ENCODE measurements at regions not wholly inside any gene's neighbourhood (a gene's known extent, or its start where the extent isn't known, plus 50 kb on each side); places are given as distances from the start of the nearest gene placed in this dataset.

DNA sequence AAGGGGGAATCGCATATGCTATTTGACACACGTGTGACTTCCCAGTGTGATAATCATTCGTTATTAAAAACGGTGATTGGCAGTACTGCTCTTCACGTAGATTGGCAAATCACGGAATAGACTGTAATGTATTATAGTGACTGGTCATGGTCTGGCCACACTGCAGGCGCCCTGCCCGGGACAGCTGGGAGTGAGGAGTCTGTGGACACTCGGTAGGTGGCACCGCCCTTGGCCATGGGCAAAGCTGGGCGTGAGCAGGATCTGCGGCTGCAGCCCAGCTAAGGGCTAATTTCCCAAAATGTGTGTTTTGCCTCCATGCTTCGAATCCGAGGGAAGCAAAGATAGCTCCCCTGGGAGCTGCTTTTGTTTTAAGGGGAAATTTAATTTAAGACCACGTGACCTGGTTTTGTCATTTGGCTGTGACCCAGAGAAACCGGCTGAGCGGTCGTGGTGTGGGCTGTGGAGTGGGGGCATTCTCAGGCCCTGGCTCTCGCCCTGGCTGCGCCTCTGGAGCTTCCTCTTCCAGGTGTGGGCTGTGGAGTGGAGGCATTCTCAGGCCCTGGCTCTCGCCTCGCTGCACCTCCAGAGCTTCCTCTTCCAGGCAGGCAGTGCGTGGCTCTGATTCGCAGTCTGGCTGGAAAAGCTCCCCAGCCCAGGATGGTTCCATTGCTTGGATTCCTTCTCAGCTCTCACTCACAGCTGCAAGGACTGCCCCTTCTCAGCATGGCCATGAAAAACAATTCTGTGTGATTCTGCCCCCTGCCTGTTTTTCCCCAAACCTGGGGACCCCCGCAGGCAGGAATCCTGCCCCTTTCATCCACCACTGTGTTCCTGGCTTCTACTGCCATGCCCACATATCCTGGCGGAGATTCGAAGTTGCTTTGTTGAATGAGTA is 131.1 kb downstream of the OLFM1 start:
- WGBS (ENCODE audit: insufficient coverage, low lambda C conversion rate), result no CpG with 5 or more reads among the region's 27 CpGs
- H3K27ac ChIP-seq (ENCODE audit: low read length), result no peak overlapping the region
- no peaks in the 10 kb centered on the region for H3K9me3 ChIP-seq (ENCODE audit: control insufficient read depth, low read depth, low read length)
- H3K4me3 ChIP-seq (ENCODE audit: low read length), result no peak overlapping the region
- peak in 1 of 2 donors; percentile 8 for DNase-seq
- peaks cover 26% of the 10 kb centered on the region for H3K27me3 ChIP-seq (ENCODE audit: control insufficient read depth, insufficient read depth, low read length)
- peaks cover 2% of the 10 kb centered on the region for H3K4me1 ChIP-seq (ENCODE audit: control insufficient read depth, insufficient read depth, low read length)
- no peaks in the 10 kb centered on the region for H3K36me3 ChIP-seq (ENCODE audit: control insufficient read depth, insufficient read depth, low read length)

DNA sequence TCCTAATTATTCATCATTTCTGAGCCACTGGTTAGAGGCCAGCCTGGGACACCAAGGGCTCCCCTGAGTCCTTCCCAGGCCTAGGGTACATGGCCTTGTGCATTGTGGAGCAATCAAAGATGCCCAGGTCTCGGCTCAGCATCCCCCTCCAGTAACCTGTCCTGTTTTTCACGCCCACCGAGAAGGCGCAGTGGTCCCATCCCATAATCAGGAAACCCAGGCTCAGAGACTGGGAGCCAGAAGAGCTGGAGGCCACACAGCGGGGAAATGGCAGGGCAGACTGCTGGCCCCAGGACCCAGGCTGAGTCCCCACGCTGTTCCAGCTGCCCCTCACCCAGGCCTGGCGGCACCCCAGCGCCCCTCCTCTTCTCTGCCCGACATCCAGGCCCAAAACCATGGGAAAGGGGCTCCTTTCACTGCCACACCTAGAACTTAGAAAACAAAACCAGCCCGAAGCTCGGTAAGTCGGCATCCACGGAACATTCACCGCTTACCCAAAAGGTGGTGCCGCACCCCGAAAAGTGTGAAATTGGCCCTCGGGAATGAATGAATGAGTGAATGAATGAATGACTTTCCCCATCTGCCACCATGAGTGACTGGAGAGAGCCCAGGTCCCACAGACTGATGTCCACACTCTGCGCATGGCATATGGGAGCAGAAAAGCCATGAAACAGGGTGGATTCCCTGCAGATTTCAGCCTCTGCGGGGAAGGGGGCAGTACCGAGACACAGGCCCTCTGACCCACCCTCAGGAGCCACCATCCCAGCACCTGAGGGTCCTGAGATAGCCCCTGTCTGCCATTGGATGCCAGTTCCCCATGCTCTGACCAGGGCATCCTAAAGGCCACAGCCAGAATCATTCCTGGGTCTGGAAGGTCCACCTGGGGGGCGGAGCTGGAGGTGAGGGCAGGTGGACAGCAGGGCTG is 132.5 kb downstream of the OLFM1 start:
- no peaks in the 10 kb centered on the region for H3K36me3 ChIP-seq (ENCODE audit: control insufficient read depth, insufficient read depth, low read length)
- H3K4me3 ChIP-seq (ENCODE audit: low read length), result no peak overlapping the region
- no CpG with 5 or more reads among the region's 21 CpGs for WGBS (ENCODE audit: insufficient coverage, low lambda C conversion rate)
- H3K9me3 ChIP-seq (ENCODE audit: control insufficient read depth, low read depth, low read length), result no peaks in the 10 kb centered on the region
- H3K4me1 ChIP-seq (ENCODE audit: control insufficient read depth, insufficient read depth, low read length), result peaks cover 2% of the 10 kb centered on the region
- peaks cover 26% of the 10 kb centered on the region for H3K27me3 ChIP-seq (ENCODE audit: control insufficient read depth, insufficient read depth, low read length)
- DNase-seq, result no peak
- no peak overlapping the region for H3K27ac ChIP-seq (ENCODE audit: low read length)

DNA sequence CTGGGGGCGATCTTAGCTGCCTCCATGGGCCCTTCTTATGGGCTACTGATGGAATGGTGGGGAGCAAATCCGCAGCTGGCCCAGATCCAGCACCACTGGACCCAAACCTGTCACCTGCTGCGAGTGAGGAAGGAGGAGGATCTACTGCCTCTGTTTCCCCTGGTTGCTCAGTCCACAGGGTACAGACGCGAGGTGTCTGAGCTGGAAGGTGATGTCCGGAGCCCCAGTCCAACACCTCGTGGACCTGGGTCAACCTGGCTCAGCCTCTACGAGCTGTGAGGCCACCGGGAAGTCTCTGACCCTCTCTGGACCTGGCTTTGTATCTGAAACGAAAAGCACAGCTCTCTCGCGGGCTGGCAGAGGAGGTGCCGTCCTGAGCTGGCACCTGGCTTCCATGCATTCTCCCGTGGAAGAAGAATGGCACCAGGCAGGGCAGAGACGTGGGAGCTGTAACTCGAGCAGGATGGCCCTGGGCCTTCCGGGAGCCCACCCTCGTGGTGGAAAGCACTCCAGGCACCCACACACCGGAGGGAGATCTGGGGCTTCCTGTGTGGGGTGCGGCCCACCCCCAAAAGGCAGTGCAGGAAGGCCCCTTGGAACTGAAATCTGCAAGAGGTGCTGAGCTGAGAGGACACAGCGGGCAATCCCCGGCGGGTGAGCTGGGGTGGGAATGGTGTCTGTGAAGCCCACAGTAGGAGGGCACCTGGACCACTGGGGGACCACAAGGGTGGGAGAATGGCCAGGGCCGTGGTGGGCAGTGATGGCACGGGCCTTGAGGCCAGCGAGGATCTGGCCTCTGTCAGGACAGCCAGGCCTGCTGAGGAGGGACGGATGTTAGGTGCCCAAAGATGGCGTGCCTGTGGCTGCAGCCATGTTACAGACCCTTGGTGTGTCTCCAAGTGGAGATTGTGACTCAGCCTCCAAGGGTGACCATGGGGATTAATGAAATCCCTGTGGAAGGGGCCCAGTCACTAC is 133.4 kb downstream of the OLFM1 start:
- WGBS (ENCODE audit: insufficient coverage, low lambda C conversion rate), result 90% methylated on average over 2 of the region's 28 CpGs
- no peak overlapping the region for H3K27ac ChIP-seq (ENCODE audit: low read length)
- H3K36me3 ChIP-seq (ENCODE audit: control insufficient read depth, insufficient read depth, low read length), result no peaks in the 10 kb centered on the region
- H3K27me3 ChIP-seq (ENCODE audit: control insufficient read depth, insufficient read depth, low read length), result peaks cover 26% of the 10 kb centered on the region
- no peaks in the 10 kb centered on the region for H3K4me1 ChIP-seq (ENCODE audit: control insufficient read depth, insufficient read depth, low read length)
- no peak for DNase-seq
- H3K9me3 ChIP-seq (ENCODE audit: control insufficient read depth, low read depth, low read length), result no peaks in the 10 kb centered on the region
- no peak overlapping the region for H3K4me3 ChIP-seq (ENCODE audit: low read length)

DNA sequence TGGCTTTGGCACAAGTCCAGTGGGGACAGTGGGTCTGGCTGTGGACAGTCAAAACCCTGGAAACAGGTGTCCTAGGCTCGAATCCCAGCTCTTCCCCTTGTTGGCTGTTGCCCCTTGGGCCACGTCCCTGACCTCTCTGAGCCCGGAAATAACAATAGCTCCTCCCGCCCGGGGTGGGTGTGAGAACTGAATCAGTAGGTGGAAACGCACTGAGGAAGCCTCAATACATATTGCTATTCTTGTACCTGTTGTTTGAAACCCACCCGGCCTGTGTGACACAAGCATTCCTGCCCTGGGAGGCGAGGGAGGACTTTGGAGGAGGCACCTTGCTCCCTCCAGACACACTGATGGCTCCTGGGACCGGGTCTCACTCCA is 134.1 kb downstream of the OLFM1 start:
- H3K9me3 ChIP-seq (ENCODE audit: control insufficient read depth, low read depth, low read length), result no peaks in the 10 kb centered on the region
- no peak overlapping the region for H3K27ac ChIP-seq (ENCODE audit: low read length)
- WGBS (ENCODE audit: insufficient coverage, low lambda C conversion rate), result no CpG with 5 or more reads among the region's 9 CpGs

DNA sequence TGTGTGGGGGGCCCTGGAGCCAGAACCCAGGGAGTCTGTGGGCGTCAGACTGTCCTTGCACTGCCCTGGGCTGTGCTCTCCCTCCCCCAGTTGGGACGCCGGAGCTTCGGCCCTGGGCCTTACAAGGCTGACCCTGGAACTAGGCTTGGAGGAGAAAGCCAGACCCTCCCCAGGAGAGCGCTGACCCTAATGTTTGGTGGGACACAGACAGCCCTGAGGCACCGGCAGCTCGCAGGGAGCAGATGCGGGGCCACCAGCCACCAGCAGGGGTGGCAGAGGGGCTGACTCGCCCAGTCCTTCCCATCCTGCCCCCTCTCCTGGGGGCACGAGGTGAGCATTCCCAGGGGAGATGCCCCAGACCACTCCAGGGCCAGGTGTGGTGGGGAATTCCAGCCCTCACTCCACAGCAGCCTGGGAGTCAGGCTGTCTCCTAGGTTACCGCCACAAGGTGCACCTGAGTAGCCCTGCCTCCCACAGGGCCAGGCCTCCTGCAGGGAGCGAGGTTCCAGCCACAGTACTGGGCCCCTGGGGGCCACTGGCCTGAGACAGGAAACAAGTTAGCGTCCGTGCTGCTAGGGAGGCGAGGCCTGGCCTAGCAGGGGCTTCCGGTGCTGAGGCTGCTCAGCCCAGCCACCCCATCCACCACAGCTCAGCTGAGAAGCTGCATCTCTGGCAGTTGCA is 134.6 kb downstream of the OLFM1 start:
- WGBS (ENCODE audit: insufficient coverage, low lambda C conversion rate), result no CpG with 5 or more reads among the region's 16 CpGs
- Histone ChIP-seq H3K4me3 (ENCODE audit: low read length) (no peak overlapping the region), H3K4me1 (ENCODE audit: control insufficient read depth, insufficient read depth, low read length) (no peaks in the 10 kb centered on the region), H3K9me3 (ENCODE audit: control insufficient read depth, low read depth, low read length) (no peaks in the 10 kb centered on the region), H3K27ac (ENCODE audit: low read length) (no peak overlapping the region), H3K27me3 (ENCODE audit: control insufficient read depth, insufficient read depth, low read length) (peaks cover 16% of the 10 kb centered on the region), H3K36me3 (ENCODE audit: control insufficient read depth, insufficient read depth, low read length) (no peaks in the 10 kb centered on the region)
- peak in 1 of 2 donors; percentile 9 for DNase-seq

More for the DNA sequence above, 134.1 kb downstream of the OLFM1 start:
- DNase-seq, result no peak
- Histone ChIP-seq H3K4me3 (ENCODE audit: low read length) (no peak overlapping the region), H3K27me3 (ENCODE audit: control insufficient read depth, insufficient read depth, low read length) (peaks cover 21% of the 10 kb centered on the region), H3K36me3 (ENCODE audit: control insufficient read depth, insufficient read depth, low read length) (no peaks in the 10 kb centered on the region), H3K4me1 (ENCODE audit: control insufficient read depth, insufficient read depth, low read length) (no peaks in the 10 kb centered on the region)

DNA sequence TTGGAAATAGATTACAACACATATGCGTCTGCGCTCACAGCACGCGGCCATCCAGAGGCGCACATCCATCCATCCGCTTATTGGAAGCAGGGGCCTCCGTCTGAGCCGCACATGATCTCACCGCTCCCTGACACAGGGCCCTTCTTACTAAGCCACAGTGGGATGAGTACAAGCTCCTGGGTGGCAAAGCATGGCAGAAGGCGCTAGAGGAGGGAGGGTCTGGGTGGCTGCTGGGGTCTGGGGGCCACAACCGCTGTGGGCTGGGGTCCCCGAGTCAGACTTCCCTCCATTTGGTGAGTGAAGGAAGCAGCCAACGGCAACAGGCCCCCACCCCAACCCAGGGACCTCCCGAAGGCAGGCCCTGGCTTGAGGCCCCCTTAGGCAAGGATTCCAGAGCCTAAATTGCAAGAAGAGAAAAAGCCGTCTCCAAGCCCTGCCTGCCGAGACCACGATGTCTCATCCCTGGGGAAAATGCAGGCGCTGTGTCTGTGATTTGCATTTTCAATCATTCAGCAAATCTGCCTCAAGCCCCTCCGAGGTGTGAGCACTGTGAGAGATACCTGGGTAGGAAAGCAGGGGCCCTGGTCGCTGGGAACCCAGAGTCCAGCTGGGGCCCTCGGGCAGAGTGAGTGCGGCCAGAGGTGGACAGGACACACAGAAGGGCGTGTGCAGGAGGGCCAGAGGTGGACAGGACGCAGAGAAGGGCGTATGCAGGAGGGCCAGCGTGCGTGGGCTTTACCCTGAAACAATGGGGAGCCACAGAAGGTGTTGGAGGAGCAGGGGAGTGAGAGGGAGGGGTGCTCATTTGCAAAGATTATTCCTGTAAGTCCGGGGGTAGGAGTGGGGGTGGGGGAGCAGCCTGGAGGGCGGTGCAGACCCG is 135.7 kb downstream of the OLFM1 start:
- DNase-seq, result no peak
- no peak overlapping the region for H3K27ac ChIP-seq (ENCODE audit: low read length)
- H3K27me3 ChIP-seq (ENCODE audit: control insufficient read depth, insufficient read depth, low read length), result peaks cover 7% of the 10 kb centered on the region
- WGBS (ENCODE audit: insufficient coverage, low lambda C conversion rate), result no CpG with 5 or more reads among the region's 30 CpGs
- H3K9me3 ChIP-seq (ENCODE audit: control insufficient read depth, low read depth, low read length), result no peaks in the 10 kb centered on the region
- no peaks in the 10 kb centered on the region for H3K36me3 ChIP-seq (ENCODE audit: control insufficient read depth, insufficient read depth, low read length)
- no peak overlapping the region for H3K4me3 ChIP-seq (ENCODE audit: low read length)
- H3K4me1 ChIP-seq (ENCODE audit: control insufficient read depth, insufficient read depth, low read length), result no peaks in the 10 kb centered on the region

DNA sequence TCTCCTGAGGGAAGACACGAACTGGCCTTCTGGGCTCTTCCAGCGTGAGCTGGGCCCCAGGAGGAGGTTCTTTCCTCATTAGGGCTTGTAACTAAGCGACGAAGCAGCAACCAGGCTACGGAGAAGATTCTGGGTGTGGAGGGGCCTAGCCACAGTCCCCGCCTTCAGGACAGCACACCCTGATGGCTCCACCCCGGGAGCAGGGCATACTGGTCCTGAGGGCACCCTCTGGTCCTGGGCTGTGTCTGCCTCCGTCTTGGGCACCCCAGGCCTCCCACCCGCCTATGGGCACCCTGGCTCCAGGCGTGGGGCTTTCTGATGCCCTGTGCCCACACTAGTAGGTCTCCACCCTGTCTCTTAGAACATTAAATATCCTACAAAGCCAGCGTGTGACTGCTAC is 136.4 kb downstream of the OLFM1 start:
- Histone ChIP-seq H3K36me3 (ENCODE audit: control insufficient read depth, insufficient read depth, low read length) (no peaks in the 10 kb centered on the region), H3K9me3 (ENCODE audit: control insufficient read depth, low read depth, low read length) (no peaks in the 10 kb centered on the region), H3K4me3 (ENCODE audit: low read length) (no peak overlapping the region), H3K27me3 (ENCODE audit: control insufficient read depth, insufficient read depth, low read length) (peaks cover 3% of the 10 kb centered on the region), H3K4me1 (ENCODE audit: control insufficient read depth, insufficient read depth, low read length) (no peaks in the 10 kb centered on the region), H3K27ac (ENCODE audit: low read length) (no peak overlapping the region)
- DNase-seq, result no peak
- no CpG with 5 or more reads among the region's 11 CpGs for WGBS (ENCODE audit: insufficient coverage, low lambda C conversion rate)

DNA sequence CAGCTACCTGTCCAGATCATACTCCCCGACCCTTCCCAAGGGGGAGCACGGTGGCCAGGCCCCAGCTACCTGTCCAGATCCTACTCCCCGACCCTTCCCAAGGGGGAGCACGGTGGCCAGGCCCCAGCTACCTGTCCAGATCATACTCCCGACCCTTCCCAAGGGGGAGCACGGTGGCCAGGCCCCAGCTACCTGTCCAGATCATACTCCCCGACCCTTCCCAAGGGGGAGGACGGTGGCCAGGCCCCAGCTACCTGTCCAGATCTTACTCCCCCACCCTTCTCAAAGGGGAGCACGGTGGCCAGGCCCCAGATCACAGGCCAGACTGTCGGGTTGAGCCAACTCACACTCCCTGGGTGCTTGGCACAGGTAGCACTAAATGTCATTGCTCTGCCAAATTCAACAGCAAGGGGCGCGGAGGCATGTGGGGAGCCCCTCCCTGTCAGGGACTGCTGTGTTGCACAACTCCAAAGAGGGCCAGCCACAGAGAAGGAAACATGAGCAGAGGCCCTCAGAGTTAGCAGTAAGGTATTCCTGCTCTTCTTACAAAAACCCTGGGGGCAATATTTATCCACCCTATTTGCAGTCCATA is 136.9 kb downstream of the OLFM1 start:
- Histone ChIP-seq H3K4me1 (ENCODE audit: control insufficient read depth, insufficient read depth, low read length) (no peaks in the 10 kb centered on the region), H3K27ac (ENCODE audit: low read length) (no peak overlapping the region), H3K9me3 (ENCODE audit: control insufficient read depth, low read depth, low read length) (no peaks in the 10 kb centered on the region), H3K4me3 (ENCODE audit: low read length) (no peak overlapping the region), H3K36me3 (ENCODE audit: control insufficient read depth, insufficient read depth, low read length) (no peaks in the 10 kb centered on the region), H3K27me3 (ENCODE audit: control insufficient read depth, insufficient read depth, low read length) (peaks cover 5% of the 10 kb centered on the region)
- WGBS (ENCODE audit: insufficient coverage, low lambda C conversion rate), result no CpG with 5 or more reads among the region's 12 CpGs
- DNase-seq, result no peak

Data from large intestine (tissue), 3 donors.